ENCODE measurements at regions not wholly inside any gene's neighbourhood (a gene's known extent, or its start where the extent isn't known, plus 50 kb on each side); places are given as distances from the start of the nearest gene placed in this dataset.

DNA sequence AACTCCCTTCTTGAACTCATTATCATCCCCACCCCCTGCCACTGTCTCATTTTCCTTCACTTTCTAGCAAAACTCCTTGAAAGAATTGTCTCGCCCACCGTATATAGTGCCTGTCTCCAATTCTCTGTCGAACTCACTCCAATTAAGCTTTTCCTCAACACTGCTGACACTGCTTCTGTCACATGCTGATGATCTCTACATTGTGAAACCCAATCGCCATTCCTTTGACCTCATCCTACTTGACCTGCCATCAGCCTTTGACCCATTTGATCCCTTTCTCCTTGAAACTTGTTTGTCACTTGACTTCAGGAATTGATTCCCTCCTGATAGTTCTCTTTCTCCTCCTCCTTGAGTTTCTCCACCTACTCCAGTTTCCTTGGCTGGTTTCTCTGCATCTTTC lies 54.8 kb downstream of the CCDC71L start:
- DNase-seq (ENCODE audit: low read depth), result no peak

DNA sequence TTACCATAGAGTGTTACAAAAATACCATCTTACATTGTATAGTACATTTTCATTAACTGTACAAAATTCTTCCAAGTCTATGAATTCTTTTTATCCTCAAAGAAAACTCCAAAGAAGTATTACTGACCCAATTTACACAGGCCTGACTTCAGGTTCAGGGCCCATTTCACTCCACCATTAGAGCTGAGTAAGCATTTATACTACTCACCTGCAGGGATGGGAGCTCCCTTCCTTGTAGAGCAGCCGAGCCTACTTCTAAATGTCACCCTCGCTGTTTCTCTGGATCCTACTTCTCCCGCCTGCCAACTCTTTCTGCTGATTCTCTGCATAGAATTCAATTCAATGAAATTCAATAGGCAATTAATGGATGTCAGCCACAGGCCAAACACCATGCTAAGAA lies 56.0 kb downstream of the CCDC71L start:
- no peak for DNase-seq (ENCODE audit: low read depth)

DNA sequence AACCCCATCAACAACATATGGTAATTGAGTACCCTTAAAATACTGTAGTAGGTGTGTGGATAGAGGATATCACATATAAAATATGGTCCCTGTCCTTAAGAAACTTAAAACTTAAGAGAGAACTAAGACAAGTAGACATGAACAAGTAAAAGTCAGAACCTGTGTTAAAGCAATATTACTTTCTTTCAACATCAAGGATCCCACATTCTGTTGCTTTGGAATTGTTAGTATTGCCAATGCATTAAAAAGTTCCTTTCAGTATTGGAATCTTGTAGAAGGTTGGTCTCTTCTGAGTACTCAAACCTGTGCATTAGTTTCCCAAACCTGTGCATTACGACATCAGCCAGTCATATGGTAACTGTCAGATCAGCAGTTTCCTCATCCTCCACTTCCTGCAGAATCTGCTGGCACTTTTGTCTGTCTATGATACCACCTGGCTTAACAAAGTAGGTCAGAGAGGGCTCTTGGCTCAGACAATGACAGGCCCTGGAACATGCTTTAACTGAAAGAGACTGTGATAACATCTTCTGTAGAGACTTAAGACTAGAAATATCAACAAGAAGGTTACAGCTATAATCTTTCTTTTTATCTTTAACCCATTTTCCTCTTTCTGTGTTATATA lies 56.5 kb downstream of the CCDC71L start:
- DNase-seq (ENCODE audit: low read depth), result no peak

DNA sequence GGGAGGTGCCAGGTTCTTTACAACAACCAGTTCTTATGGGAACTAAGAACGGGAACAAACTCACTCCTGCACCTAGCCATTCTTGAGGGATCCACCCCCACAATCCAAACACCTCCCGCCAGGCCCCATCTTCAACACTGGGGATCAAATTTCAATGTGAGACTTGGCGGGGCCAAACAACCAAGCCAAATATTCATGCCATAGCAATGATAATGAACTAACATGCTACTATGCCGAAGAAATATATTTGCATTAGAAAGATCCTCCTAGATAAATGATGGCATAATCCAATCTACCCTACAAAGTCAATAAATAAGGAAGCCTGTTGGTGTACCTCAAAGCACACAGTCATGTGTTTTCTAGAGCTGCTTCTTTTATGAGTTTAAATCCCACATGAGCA lies 57.6 kb downstream of the CCDC71L start:
- DNase-seq (ENCODE audit: low read depth), result no peak

GRCh38 chr7:106602062-106602461 lies 58.9 kb downstream of the CCDC71L start:
- DNase-seq (ENCODE audit: low read depth), result no peak

- DNase-seq (ENCODE audit: low read depth), result no peak
Observed at GRCh38 chr7:106600569-106601373, 60.2 kb downstream of the CCDC71L start.

DNA sequence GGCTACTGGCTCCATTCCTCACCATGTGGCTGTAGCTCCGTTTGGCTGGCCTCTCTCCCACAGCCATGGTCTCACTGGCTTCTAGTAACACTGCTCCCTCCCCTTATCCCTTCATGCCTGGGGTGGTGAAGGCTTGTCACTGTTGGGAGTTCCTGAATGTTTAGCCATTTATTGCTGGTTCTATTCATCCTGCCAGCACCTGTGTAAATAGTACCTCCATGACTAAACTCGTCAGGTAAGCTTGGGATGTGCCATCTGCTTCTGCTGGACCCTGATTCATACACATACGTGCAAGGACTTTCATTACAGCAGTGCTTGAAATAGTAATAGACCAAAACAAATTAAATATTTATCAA lies 61.6 kb downstream of the CCDC71L start:
- DNase-seq (ENCODE audit: low read depth), result no peak

DNA sequence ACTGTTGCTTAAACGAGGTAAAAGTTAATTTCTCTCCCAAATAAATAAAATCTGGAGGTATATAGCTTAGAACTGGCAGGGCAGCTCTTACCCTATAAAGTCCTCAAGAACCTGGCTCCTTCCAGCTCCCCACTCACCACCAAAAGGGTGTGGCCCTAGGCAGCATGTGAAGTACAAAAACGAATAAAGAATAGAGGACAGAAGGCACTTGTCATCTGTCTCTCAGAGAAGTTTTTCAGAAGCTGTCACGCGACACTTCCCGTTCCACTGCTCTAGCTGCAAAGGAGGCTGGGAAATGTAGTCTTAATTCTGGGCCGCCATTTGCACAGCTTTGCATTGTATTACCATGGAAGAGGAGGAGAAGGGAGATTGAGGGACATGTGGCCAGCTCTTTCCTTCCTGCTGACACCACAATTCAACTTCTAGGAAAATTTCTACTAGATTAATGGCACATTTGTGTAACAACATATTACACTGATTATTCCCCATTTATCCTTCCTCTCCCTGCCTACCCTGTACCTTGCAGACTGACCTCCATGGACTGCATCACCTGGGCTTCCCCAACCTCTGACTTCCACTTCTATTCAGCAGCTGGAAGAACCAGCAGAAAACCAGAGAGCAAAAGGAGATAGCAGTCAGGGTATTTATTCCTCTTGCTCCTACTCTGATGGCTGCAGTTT lies 62.2 kb downstream of the CCDC71L start:
- DNase-seq (ENCODE audit: low read depth), result peak; percentile 24

DNA sequence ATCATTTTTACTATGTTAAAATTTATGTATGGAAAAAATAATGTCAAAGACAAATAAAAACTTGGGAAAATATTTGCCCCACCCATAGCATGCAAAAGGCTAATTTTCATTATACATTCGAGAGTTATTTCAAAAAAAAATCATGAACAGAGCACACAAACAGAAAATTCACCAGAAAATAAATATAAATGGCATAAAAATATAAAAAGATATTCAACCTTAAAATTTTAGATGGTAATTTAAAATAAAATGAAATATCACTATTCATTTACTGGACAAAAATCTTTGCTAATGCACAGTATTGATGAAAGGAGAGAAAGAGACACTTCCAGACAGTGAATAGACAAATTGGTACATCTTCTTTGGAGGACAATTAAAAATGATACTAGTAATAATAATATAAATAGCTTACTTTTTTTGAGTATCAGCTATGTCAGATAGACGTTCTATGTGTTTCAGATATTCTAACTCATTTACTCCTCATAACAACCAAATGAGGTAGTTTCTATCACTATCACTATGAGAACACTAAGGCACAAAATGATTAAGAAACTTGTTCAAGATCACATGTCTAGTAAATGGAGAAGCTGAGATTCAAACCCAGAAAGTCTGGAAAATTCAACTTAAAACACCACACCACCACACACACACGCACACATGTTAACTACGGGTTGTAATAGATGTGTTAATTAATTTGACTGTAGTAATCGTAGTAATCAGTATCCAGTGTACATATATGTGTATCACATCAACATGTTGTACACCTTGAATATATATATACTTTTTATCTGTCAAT lies 63.0 kb downstream of the CCDC71L start:
- DNase-seq (ENCODE audit: low read depth), result no peak

DNA sequence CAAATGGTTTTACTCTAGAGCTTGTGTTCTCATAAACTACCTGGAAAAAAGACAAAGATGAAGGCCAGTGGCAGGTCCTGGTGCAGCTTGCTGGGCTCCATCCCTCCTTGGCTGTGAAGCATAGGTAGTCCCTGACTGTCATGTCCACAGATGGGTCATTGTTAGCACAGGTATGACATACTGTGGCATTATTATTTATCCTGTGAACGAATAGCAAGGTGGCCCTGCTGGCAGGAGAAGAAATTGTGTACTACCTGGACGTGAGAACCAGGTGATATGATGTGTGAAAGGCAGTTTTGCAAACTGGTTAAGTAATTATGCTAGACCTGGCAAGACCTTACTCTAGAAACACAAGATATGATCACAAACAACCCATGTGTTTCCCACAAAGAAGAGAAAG lies 63.9 kb downstream of the CCDC71L start:
- DNase-seq (ENCODE audit: low read depth), result no peak

DNA sequence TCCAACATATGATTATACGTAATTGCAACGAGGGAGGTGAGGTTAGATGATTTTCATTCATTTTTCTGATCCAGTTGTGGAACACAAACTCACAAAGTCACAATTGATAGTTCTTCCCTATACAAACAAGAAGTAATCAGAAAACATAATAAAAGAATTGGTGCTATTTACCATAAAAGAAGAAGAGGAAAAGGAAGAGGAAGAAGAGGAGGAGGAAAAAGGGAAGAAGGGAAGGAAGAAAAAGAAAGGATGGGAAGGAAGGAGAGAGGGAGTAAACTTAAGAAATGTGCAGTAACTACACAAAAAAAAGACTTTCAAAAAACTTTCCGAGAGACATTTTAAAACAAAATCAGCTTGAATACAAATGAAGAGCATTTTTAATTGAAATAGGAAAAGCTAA lies 65.0 kb downstream of the CCDC71L start:
- no peak for DNase-seq (ENCODE audit: low read depth)

DNA sequence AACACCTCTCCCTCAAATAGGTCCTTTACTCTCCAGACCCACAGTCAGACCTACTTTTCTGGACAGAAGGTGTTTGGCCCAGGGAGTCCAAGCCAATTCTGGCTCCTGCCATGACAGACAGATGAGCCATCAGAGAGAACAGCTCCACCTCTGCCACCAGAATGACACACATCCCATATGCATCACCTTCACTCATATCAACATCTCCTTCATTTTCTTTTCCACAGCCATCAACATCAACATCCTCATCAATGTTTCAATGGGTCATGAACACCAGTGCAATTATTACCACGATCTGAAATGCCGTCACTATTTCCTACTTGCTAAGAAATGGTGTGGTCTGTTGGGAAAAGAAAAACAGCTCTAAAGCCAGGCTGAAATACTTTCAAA lies 67.9 kb downstream of the CCDC71L start:
- DNase-seq (ENCODE audit: low read depth), result no peak

DNA sequence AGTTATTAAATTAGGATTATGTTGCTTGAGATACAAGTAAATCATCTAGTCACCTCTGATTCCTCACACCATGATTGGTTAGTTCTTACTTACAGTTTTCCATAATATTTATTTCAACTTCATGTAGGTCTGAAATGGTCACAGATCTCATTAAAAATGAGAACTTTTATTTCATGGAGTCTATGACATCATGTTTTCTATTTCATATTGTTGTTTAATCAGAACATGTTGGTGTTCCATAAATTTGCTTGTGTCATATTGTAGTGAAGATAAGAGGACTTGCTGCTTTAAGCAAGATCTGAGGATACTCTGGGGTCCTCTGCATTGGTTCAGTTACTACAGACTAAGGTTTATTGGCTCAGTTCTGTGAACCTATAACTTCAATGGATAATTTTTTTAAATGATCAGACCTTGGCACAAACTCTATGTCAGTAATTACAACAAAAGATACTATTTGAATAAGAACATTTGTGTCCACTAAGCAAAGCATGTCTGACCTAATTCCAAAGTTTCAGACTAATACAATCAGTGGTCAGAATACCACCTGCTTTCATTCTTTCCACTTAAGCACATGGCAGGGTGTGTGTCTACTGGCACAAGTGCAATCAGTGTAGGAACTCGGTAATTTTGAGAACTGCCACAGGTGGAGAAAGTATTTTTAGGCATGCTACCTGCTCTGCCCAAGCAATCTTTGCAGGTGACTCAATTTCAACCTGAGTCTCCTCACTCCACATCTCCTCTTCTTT lies 68.5 kb downstream of the CCDC71L start:
- no peak for DNase-seq (ENCODE audit: low read depth)

DNA sequence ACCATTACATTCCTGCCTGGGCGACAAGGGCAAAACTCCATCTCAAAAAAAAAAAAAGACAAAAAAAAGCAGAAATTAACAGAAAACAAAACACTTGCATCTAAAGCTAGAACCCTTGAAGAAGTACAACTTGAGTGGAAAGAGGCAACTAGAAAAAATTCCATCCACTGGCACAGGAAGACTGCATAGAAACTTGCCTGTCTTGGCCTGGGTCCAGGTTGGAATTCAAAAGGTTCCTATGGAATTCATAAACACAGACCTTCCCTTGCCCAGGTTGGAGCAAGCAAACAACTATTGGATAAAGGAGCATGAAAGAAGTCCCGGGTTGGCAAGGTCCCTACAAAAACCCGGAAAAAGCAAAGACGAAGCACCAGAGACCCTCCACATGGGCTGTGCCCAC lies 69.8 kb downstream of the CCDC71L start:
- DNase-seq (ENCODE audit: low read depth), result no peak

DNA sequence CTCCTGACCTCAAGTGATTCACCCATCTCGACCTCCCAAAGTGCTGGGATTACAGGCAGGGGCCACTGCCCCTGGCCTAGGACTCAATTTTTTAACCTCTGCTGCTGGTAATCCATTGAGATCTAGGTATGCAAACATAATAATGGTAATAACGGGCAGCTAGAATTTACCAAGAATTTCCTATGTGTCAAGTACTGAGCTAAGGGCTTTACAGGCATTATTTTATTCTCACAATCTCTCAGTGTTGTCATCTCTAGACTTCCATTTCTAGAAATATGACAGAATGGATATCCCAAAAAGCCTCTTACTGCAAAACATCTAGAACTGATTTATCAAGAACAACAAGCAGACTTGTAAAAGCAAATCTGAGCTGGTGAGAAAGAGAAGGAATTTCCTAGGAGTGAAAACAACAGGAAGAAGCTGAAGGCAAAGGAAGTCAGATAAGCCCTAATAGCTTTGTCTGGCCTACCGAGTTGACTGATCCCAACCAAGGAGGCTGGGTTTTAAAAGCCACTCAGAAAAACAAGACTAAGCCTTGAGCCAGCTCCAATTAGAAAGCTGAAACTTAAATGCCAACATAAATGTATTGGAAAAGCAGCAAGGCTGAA lies 70.6 kb downstream of the CCDC71L start:
- DNase-seq (ENCODE audit: low read depth), result no peak

DNA sequence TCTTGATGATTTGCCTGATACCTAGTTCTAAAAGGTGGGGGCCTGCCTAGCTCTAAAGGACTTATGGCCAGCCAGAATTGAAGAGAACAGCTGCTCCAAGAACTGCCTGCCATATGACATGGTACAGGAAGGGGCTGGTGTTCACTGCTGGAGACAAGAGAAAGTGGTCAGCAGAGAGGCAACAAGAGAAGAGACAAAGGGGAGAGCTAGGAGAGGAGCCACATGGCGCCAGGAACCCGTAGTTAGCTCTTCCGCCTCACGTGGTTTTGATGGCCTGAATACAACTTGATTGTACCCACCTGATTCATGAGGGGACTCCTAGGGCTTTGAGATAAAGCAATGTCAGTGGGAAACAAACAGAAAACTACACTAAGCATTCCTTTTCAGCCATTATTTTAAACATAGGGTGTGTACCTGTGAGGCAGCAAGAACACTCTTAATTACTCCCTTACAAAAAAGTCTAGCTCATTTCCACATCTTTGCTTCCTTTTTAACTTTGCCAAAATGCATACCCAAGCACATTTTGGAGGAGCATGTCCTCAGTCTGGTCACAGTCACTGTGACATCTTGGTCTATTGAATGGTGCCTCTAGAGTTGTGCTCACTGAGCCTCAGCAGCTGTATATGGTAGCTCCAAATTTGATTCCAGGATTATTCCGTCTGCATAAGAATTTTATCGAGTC lies 71.6 kb downstream of the CCDC71L start:
- DNase-seq (ENCODE audit: low read depth), result no peak

DNA sequence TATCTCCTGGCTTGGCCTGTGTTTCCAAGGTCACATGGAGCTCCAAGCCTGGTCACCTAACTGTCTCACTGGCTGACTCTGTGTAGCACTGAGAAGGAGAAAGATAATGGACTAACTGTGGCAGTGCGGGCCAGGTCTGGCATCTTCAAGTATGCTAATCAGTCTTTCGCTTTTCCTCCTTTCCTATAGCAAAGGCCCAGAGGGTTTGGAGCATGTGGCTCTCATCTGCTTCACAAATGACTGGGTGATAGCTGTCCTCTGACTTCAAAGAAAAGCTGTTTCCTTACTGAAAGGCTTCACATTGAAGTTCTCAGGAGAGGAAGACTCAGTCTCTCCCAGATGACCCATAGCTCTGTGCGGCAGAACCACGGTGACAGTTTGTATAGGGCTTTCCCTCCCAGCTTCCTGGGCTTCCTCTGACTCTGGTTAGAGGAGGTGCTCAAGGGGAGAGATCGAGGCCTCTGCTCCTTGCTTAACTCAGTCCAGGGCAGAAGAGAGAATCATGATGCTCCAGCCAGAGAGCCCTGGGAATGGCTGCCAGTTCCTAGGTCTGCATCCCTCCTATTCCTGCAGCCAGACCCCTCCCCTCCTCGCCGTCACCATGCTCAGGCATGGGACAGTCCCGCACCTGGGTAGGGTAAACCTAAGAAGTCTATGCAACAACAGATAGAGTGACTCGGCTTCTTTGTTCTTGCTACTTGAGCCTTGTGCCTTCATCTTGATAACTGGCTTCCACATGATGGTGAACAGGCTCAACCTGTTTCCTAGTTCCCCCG lies 72.3 kb downstream of the CCDC71L start:
- no peak for DNase-seq (ENCODE audit: low read depth)

- no peak for DNase-seq (ENCODE audit: low read depth)
Observed at GRCh38 chr7:106584914-106585759, 75.8 kb downstream of the CCDC71L start.
